Adrenal gland (tissue), 9 donors: ENCODE measurements at regions not wholly inside any gene's neighbourhood (a gene's known extent, or its start where the extent isn't known, plus 50 kb on each side); places are given as distances from the start of the nearest gene placed in this dataset.
"Not testable (repeated sequence)": the region's sequence is repeated elsewhere in the genome, so short reads cannot be mapped to it uniquely, and the experiment has no call there.

ENCODE experiments used
- DNase-seq, 7 donors: peaks; one replicate each; pipeline ENCODE4 v3.0.0-alpha.2; 2019 to 2020
- H3K27ac ChIP-seq, 5 donors: fragments of 200-600 bp; sonication (generic) in 4 of 5; 1 replicate in 3 of 5; 2 replicates in 2 of 5; pipeline versions ENCODE4 v1.5.1 to v1.8.0; 2016 to 2020; ENCODE audit warnings: mild to moderate bottlenecking in 1 of 5
- H3K27me3 ChIP-seq: fragments of 200-600 bp; 2 replicates; pipeline ENCODE4 v1.8.0; 2021
- H3K36me3 ChIP-seq, 2 donors: fragments of 200-600 bp; replicated peaks in 1 of 2; 1 replicate in 1 of 2; 2 replicates in 1 of 2; pipeline versions ENCODE4 v1.5.1 to v1.8.0; 2018 to 2022
- H3K4me1 ChIP-seq, 2 donors: fragments of 200-600 bp; replicated peaks in 1 of 2; 1 replicate in 1 of 2; 2 replicates in 1 of 2; pipeline versions ENCODE4 v1.5.1 to v1.8.0; 2018 to 2021
- H3K4me3 ChIP-seq, 4 donors: fragments of 200-600 bp; sonication (generic) in 3 of 4; one replicate each; pipeline ENCODE4 v1.5.1; 2016 to 2018
- H3K9me3 ChIP-seq, 3 donors: fragments of 200-600 bp; sonication (generic) in 1 of 3; replicated peaks in 1 of 3; 1 replicate in 2 of 3; 2 replicates in 1 of 3; pipeline versions ENCODE4 v1.5.1 to v1.8.0; 2016 to 2021
- CTCF ChIP-seq, 6 experiments: fragments of 450-650 bp in 4 of 6; fragments of 200-600 bp in 2 of 6; sonication (generic) in 1 of 6; IDR thresholded peaks; 1 replicate in 5 of 6; 2 replicates in 1 of 6; pipeline versions ENCODE4 v1.5.1 to v1.8.0; 2016 to 2021; ENCODE audit warnings: antibody characterized with exemption in 6 of 6, mild to moderate bottlenecking in 2 of 6, moderate library complexity in 1 of 6
- POLR2A ChIP-seq, 2 donors: fragments of 450-650 bp; IDR thresholded peaks; one replicate each; pipeline ENCODE4 v1.6.1; 2017; ENCODE audit warnings: antibody characterized with exemption in 2 of 2, mild to moderate bottlenecking in 2 of 2, moderate library complexity in 1 of 2
- WGBS, 4 donors: extraction: QIAGEN DNeasy Blood & Tissue Kit in 2 of 4; methylation state at CpG; one replicate each; pipeline versions ENCODE4 v1.1.5 to v1.1.7; 2013 to 2017; 5-methylcytosine and 5-hydroxymethylcytosine counted together
- intact Hi-C, 2 donors: fragments of 100-400 bp; cut with DNase I; formaldehyde crosslinking; loops; one replicate each; pipeline versions ENCODE4 v1.14.1 to v1.15.0; 2022 to 2023
- donor health status: healthy with polysubstance abuse.
- donor health status: Bipolar disorder and iron deficiency.
- donor health status: DM: yes; HTN: yes; CAD: no.
- donor health status: DM: no; HTN: no; CAD: no.
- donor health status: DM: no; HTN: no; CAD: no.

- no peaks in the 10 kb centered on the region for H3K27me3 ChIP-seq
- no peak overlapping the region for H3K4me3 ChIP-seq
- DNase-seq, result no peak
- no peaks in the 10 kb centered on the region for H3K4me1 ChIP-seq
- no peak overlapping the region for H3K27ac ChIP-seq
- intact Hi-C loops, result no loop called here
- H3K36me3 ChIP-seq, result no peaks in the 10 kb centered on the region
- H3K9me3 ChIP-seq, result no peaks in the 10 kb centered on the region
- TF ChIP-seq POLR2A (IDR thresholded peaks at IDR 0.05), result no peak
- no peak for TF ChIP-seq CTCF (IDR thresholded peaks at IDR 0.05)
Measured at GRCh38 chr16:66020642-66021041, 345.8 kb upstream of the CDH5 start.

GRCh38 chr16:66020046-66020445 is 346.4 kb upstream of the CDH5 start:
- intact Hi-C loops, result no loop called here
- Histone ChIP-seq H3K4me1 (no peaks in the 10 kb centered on the region), H3K36me3 (no peaks in the 10 kb centered on the region), H3K9me3 (no peaks in the 10 kb centered on the region), H3K27me3 (no peaks in the 10 kb centered on the region), H3K27ac (no peak overlapping the region), H3K4me3 (no peak overlapping the region)
- WGBS, 4 donors, result 91 to 97% (median 95%) methylated on average over 2 of the region's 2 CpGs
- DNase-seq, result no peak
- TF ChIP-seq CTCF (IDR thresholded peaks at IDR 0.05) (no peak), POLR2A (IDR thresholded peaks at IDR 0.05) (no peak)

GRCh38 chr16:66019502-66019901 is 347.0 kb upstream of the CDH5 start:
- H3K9me3 ChIP-seq, H3K4me3 ChIP-seq, intact Hi-C loops, H3K36me3 ChIP-seq, H3K27me3 ChIP-seq, H3K27ac ChIP-seq, H3K4me1 ChIP-seq, DNase-seq: not testable (repeated sequence)
- 80 to 97% (median 88%) methylated on average over 3 of the region's 3 CpGs for WGBS, 4 donors

DNA sequence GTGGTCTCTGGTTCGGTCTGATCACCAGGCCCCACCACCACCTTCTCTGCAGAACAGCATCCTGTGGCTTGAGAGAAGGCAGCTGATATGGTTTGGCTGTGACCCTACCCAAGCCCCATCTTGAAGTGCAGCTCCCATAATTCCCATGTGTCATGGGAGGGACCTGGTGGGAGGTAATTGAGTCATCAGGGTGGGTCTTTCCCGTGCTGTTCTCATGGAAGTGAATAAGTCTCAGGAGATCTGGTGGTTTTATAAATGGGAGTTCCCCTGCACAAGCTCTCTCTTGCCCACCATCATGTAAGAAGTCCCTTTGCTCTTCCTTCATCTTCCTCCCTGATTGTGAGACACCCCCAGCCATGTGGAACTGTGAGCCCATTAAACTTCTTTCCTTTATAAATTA is 352.3 kb upstream of the CDH5 start:
- TF ChIP-seq CTCF (IDR thresholded peaks at IDR 0.05) (no peak), POLR2A (IDR thresholded peaks at IDR 0.05) (no peak)
- DNase-seq, result no peak
- Histone ChIP-seq H3K36me3 (no peaks in the 10 kb centered on the region), H3K9me3 (no peaks in the 10 kb centered on the region), H3K4me3 (no peak overlapping the region), H3K4me1 (no peaks in the 10 kb centered on the region), H3K27me3 (no peaks in the 10 kb centered on the region), H3K27ac (no peak overlapping the region)
- intact Hi-C loops, result no loop called here
- WGBS, 4 donors, result 68 to 87% (median 76%) methylated on average over 1 to 2 of the region's 2 CpGs

- TF ChIP-seq CTCF (IDR thresholded peaks at IDR 0.05) (no peak), POLR2A (IDR thresholded peaks at IDR 0.05) (no peak)
- 75 to 82% (median 79%) methylated on average over 2 of the region's 2 CpGs for WGBS, 4 donors
- DNase-seq, result no peak
Measured at GRCh38 chr16:66013486-66013885, 353.0 kb upstream of the CDH5 start.

More at GRCh38 chr16:66013486-66013885, 353.0 kb upstream of the CDH5 start:
- Histone ChIP-seq H3K4me1 (no peaks in the 10 kb centered on the region), H3K9me3 (no peaks in the 10 kb centered on the region), H3K4me3 (no peak overlapping the region), H3K27me3 (no peaks in the 10 kb centered on the region), H3K27ac (no peak overlapping the region), H3K36me3 (no peaks in the 10 kb centered on the region)
- intact Hi-C loops, result no loop called here
